K562 (cell line): ENCODE measurements at regions not wholly inside any gene's neighbourhood (a gene's known extent, or its start where the extent isn't known, plus 50 kb on each side); places are given as distances from the start of the nearest gene placed in this dataset.

Source experiments
- POLR2AphosphoS5 ChIP-seq: IDR thresholded peaks from 2 replicates; pipeline ENCODE4 v1.6.1; 2011; ENCODE audit warnings: mild to moderate bottlenecking, low read depth, low read length, moderate library complexity; ENCODE audit not compliant: control insufficient read depth, insufficient read depth
- SMAD1 ChIP-seq: fragments of 150-350 bp; IDR thresholded peaks from 2 replicates; pipeline ENCODE4 v1.6.1; 2014; ENCODE audit warnings: low read length, low read depth; ENCODE audit not compliant: partially characterized antibody
- TCF7 ChIP-seq: sonication (generic); IDR thresholded peaks from 2 replicates; pipeline ENCODE4 v1.6.1; 2016; ENCODE audit warnings: antibody characterized with exemption, borderline replicate concordance
- UBTF ChIP-seq, 2 experiments: IDR thresholded peaks; 2 replicates each; pipeline ENCODE4 v1.6.1; 2012; ENCODE audit warnings: improper control_type of control experiment in 2 of 2, low read depth in 2 of 2, low read length in 2 of 2, borderline replicate concordance in 1 of 2
- XRCC5 ChIP-seq: fragments of 200-400 bp; formaldehyde crosslinking; IDR thresholded peaks from 2 replicates; pipeline ENCODE4 v1.6.1; 2017; ENCODE audit warnings: low read depth, mild to moderate bottlenecking, low read length
- ZEB2 ChIP-seq: fragments of 450-650 bp; IDR thresholded peaks from 2 replicates; pipeline ENCODE4 v1.6.1; 2016
- TF ChIP-seq, protein P1 (sequence below): sonication (generic); formaldehyde crosslinking; IDR thresholded peaks from 2 replicates; pipeline ENCODE4 v1.8.1; 2023; ENCODE audit warnings: mild to moderate bottlenecking, missing genetic modification reagents
- TF ChIP-seq, protein P2 (sequence below): fragments of 450-650 bp; formaldehyde crosslinking; IDR thresholded peaks from 2 replicates; pipeline ENCODE4 v1.4.0; 2020; ENCODE audit warnings: mild to moderate bottlenecking, moderate library complexity

DNA sequence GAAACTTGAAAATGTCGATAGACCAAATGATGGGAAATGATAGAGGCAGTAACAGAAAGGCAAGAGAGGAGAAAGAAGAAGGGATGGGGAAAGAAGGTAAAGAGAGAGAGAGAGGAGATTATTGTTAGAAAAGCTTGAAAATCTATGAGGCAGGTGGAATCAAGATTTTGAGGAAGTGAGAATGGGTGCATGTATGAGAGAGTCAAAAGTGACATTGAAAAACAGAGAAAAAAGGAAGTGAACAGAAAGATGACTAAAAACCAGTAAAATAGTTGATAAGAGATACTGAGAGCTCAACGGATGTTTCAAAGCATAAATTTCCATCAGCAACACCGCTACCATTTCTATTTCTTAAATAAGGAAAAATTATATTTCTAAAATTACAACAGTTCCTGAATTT, 327.4 kb upstream of the CWC22 start:
- TF ChIP-seq POLR2AphosphoS5 (no peak), XRCC5 (no peak), UBTF (IDR thresholded peaks at IDR 0.05; ENCODE audit: borderline replicate concordance in 1 of 2, low read depth in 2 of 2, low read length in 2 of 2) (no peak), ZEB2 (no peak), TCF7 (no peak), SMAD1 (no peak)
- TF ChIP-seq, protein P1, sequence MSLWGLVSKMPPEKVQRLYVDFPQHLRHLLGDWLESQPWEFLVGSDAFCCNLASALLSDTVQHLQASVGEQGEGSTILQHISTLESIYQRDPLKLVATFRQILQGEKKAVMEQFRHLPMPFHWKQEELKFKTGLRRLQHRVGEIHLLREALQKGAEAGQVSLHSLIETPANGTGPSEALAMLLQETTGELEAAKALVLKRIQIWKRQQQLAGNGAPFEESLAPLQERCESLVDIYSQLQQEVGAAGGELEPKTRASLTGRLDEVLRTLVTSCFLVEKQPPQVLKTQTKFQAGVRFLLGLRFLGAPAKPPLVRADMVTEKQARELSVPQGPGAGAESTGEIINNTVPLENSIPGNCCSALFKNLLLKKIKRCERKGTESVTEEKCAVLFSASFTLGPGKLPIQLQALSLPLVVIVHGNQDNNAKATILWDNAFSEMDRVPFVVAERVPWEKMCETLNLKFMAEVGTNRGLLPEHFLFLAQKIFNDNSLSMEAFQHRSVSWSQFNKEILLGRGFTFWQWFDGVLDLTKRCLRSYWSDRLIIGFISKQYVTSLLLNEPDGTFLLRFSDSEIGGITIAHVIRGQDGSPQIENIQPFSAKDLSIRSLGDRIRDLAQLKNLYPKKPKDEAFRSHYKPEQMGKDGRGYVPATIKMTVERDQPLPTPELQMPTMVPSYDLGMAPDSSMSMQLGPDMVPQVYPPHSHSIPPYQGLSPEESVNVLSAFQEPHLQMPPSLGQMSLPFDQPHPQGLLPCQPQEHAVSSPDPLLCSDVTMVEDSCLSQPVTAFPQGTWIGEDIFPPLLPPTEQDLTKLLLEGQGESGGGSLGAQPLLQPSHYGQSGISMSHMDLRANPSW (CRISPR knock-in tag): no peak
- TF ChIP-seq, protein P2, sequence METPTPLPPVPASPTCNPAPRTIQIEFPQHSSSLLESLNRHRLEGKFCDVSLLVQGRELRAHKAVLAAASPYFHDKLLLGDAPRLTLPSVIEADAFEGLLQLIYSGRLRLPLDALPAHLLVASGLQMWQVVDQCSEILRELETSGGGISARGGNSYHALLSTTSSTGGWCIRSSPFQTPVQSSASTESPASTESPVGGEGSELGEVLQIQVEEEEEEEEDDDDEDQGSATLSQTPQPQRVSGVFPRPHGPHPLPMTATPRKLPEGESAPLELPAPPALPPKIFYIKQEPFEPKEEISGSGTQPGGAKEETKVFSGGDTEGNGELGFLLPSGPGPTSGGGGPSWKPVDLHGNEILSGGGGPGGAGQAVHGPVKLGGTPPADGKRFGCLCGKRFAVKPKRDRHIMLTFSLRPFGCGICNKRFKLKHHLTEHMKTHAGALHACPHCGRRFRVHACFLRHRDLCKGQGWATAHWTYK: no peak
